Neural cell (in vitro differentiated cells): ENCODE measurements at regions not wholly inside any gene's neighbourhood (a gene's known extent, or its start where the extent isn't known, plus 50 kb on each side); places are given as distances from the start of the nearest gene placed in this dataset.

Experiments used
- H2AFZ ChIP-seq: fragments of 200-600, 300-800 bp; sonication (generic), shearing (Covaris generic); 2 replicates; pipeline ENCODE4 v1.6.0; 2014; ENCODE audit warnings: low read depth, mild to moderate bottlenecking, antibody characterized with exemption, low read length, moderate library complexity
- H3F3A ChIP-seq: fragments of 200-600 bp; shearing (Covaris generic); 2 replicates; pipeline ENCODE4 v1.6.1; 2016; ENCODE audit warnings: mild to moderate bottlenecking, moderate library complexity, mixed read lengths, antibody characterized with exemption, low read length; ENCODE audit not compliant: insufficient read depth, poor library complexity, severe bottlenecking
- H3K27ac ChIP-seq: fragments of 200-600, 300-800 bp; sonication (generic), shearing (Covaris generic); 2 replicates; pipeline ENCODE4 v1.5.1; 2014; ENCODE audit warnings: mild to moderate bottlenecking, low read length, moderate library complexity
- H3K27me3 ChIP-seq: fragments of 300-800, 200-600 bp; sonication (generic), shearing (Covaris generic); 2 replicates; pipeline ENCODE4 v1.6.0; 2014; ENCODE audit warnings: mild to moderate bottlenecking, low read depth, low read length, moderate library complexity; ENCODE audit not compliant: insufficient read depth
- H3K36me3 ChIP-seq: fragments of 300-800, 200-600 bp; sonication (generic), shearing (Covaris generic); 2 replicates; pipeline ENCODE4 v1.5.1; 2014; ENCODE audit warnings: mild to moderate bottlenecking, antibody characterized with exemption, low read length, moderate library complexity; ENCODE audit not compliant: insufficient read depth
- H3K4me2 ChIP-seq: fragments of 300-800, 200-600 bp; sonication (generic), shearing (Covaris generic); 2 replicates; pipeline ENCODE4 v1.6.0; 2014; ENCODE audit warnings: mild to moderate bottlenecking, low read length
- H3K4me3 ChIP-seq: fragments of 300-800, 200-600 bp; sonication (generic), shearing (Covaris generic); 2 replicates; pipeline ENCODE4 v1.5.1; 2014; ENCODE audit warnings: mild to moderate bottlenecking, low read length, moderate library complexity
- H3K79me2 ChIP-seq: fragments of 200-600 bp; shearing (Covaris generic); replicated peaks from 2 replicates; pipeline ENCODE4 v1.6.0; 2014; ENCODE audit warnings: mild to moderate bottlenecking, low read length, moderate library complexity; ENCODE audit not compliant: insufficient read depth
- H3K9ac ChIP-seq: fragments of 300-800, 200-600 bp; sonication (generic), shearing (Covaris generic); 2 replicates; pipeline ENCODE4 v1.6.1; 2016; ENCODE audit warnings: mild to moderate bottlenecking, low read length, mixed read lengths
- H3K9me2 ChIP-seq: fragments of 200-600 bp; shearing (Covaris generic); 2 replicates; pipeline ENCODE4 v1.6.1; 2016; ENCODE audit warnings: mild to moderate bottlenecking, low read length, mixed read lengths; ENCODE audit not compliant: insufficient read depth
- H3K9me3 ChIP-seq: fragments of 200-600, 300-800 bp; sonication (generic), shearing (Covaris generic); 2 replicates; pipeline ENCODE4 v1.6.1; 2016; ENCODE audit warnings: mild to moderate bottlenecking, mixed run types, low read length, moderate library complexity, mixed read lengths
- H4K20me1 ChIP-seq: fragments of 200-600 bp; shearing (Covaris generic); 2 replicates; pipeline ENCODE4 v1.6.1; 2016; ENCODE audit warnings: mild to moderate bottlenecking, mixed run types; ENCODE audit not compliant: insufficient read depth
- EP300 ChIP-seq: fragments of 450-650 bp; conservative IDR thresholded peaks from 2 replicates; pipeline ENCODE4 v1.6.1; 2014; ENCODE audit warnings: antibody characterized with exemption, mild to moderate bottlenecking, moderate library complexity; ENCODE audit not compliant: poor library complexity, severe bottlenecking
- EZH2 ChIP-seq: fragments of 200-600, 300-800 bp; shearing (Covaris generic), sonication (generic); IDR thresholded peaks from 2 replicates; pipeline ENCODE4 v1.6.1; 2014; ENCODE audit warnings: antibody characterized with exemption, low read length, borderline replicate concordance, mild to moderate bottlenecking; ENCODE audit not compliant: insufficient read depth, poor library complexity, severe bottlenecking
- MXI1 ChIP-seq: fragments of 450-650 bp; conservative IDR thresholded peaks from 2 replicates; pipeline ENCODE4 v1.6.1; 2014; ENCODE audit warnings: antibody characterized with exemption, mild to moderate bottlenecking; ENCODE audit not compliant: poor library complexity, severe bottlenecking
- POLR2AphosphoS5 ChIP-seq: IDR thresholded peaks from 2 replicates; pipeline ENCODE4 v1.6.1; 2012
- RAD21 ChIP-seq: fragments of 450-650 bp; conservative IDR thresholded peaks from 2 replicates; pipeline ENCODE4 v1.6.1; 2014; ENCODE audit warnings: antibody characterized with exemption, mild to moderate bottlenecking, moderate library complexity
- SMC3 ChIP-seq: fragments of 450-650 bp; conservative IDR thresholded peaks from 2 replicates; pipeline ENCODE4 v1.6.1; 2014; ENCODE audit warnings: antibody characterized with exemption, mild to moderate bottlenecking, moderate library complexity; ENCODE audit not compliant: poor library complexity
- TAF1 ChIP-seq: IDR thresholded peaks from 2 replicates; pipeline ENCODE4 v1.6.1; 2012; ENCODE audit warnings: low read depth
- TF ChIP-seq, protein P1 (sequence below): fragments of 450-650 bp; IDR thresholded peaks from 2 replicates; pipeline ENCODE4 v1.5.1; 2014; ENCODE audit warnings: antibody characterized with exemption, mild to moderate bottlenecking, moderate library complexity; ENCODE audit not compliant: poor library complexity, severe bottlenecking
- TF ChIP-seq, protein P2 (sequence below): IDR thresholded peaks from 2 replicates; pipeline ENCODE4 v1.6.1; 2012; ENCODE audit warnings: borderline replicate concordance

DNA sequence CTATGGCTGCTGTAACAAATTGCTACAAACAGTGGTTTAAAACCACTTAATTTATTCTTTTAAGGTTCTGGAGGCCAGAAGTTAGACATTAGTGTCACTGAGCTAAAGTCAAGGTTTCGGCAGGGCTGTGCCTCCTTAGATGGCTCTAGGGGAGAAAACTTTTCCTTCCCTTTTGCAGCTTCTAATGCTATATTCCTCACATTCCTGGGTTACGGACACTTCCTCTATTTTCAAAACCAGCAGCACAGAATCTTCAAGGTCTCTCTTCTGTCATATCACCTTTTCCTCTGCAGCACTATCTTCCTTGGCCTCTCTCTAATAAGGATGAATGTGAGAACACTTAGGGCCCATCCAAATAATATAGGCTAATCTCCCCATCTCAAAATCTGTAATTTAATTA is 87.0 kb downstream of the C11orf87 start:
- Histone ChIP-seq H3K4me2 (no peak overlapping the region), H2AFZ (no peak overlapping the region), H3K9ac (no peak overlapping the region), H3F3A (no peaks in the 10 kb centered on the region), H3K9me2 (no peaks in the 10 kb centered on the region), H3K27ac (no peak overlapping the region), H3K27me3 (no peaks in the 10 kb centered on the region), H3K79me2 (no peaks in the 10 kb centered on the region), H3K9me3 (no peaks in the 10 kb centered on the region), H4K20me1 (no peaks in the 10 kb centered on the region), H3K36me3 (no peaks in the 10 kb centered on the region), H3K4me3 (no peak overlapping the region)
- TF ChIP-seq, protein P1, sequence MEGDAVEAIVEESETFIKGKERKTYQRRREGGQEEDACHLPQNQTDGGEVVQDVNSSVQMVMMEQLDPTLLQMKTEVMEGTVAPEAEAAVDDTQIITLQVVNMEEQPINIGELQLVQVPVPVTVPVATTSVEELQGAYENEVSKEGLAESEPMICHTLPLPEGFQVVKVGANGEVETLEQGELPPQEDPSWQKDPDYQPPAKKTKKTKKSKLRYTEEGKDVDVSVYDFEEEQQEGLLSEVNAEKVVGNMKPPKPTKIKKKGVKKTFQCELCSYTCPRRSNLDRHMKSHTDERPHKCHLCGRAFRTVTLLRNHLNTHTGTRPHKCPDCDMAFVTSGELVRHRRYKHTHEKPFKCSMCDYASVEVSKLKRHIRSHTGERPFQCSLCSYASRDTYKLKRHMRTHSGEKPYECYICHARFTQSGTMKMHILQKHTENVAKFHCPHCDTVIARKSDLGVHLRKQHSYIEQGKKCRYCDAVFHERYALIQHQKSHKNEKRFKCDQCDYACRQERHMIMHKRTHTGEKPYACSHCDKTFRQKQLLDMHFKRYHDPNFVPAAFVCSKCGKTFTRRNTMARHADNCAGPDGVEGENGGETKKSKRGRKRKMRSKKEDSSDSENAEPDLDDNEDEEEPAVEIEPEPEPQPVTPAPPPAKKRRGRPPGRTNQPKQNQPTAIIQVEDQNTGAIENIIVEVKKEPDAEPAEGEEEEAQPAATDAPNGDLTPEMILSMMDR, result no peak
- TF ChIP-seq RAD21 (no peak), SMC3 (no peak), POLR2AphosphoS5 (no peak), EP300 (no peak), EZH2 (no peak), TAF1 (no peak), MXI1 (no peak)
- TF ChIP-seq, protein P2, sequence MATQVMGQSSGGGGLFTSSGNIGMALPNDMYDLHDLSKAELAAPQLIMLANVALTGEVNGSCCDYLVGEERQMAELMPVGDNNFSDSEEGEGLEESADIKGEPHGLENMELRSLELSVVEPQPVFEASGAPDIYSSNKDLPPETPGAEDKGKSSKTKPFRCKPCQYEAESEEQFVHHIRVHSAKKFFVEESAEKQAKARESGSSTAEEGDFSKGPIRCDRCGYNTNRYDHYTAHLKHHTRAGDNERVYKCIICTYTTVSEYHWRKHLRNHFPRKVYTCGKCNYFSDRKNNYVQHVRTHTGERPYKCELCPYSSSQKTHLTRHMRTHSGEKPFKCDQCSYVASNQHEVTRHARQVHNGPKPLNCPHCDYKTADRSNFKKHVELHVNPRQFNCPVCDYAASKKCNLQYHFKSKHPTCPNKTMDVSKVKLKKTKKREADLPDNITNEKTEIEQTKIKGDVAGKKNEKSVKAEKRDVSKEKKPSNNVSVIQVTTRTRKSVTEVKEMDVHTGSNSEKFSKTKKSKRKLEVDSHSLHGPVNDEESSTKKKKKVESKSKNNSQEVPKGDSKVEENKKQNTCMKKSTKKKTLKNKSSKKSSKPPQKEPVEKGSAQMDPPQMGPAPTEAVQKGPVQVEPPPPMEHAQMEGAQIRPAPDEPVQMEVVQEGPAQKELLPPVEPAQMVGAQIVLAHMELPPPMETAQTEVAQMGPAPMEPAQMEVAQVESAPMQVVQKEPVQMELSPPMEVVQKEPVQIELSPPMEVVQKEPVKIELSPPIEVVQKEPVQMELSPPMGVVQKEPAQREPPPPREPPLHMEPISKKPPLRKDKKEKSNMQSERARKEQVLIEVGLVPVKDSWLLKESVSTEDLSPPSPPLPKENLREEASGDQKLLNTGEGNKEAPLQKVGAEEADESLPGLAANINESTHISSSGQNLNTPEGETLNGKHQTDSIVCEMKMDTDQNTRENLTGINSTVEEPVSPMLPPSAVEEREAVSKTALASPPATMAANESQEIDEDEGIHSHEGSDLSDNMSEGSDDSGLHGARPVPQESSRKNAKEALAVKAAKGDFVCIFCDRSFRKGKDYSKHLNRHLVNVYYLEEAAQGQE, result no peak

DNA sequence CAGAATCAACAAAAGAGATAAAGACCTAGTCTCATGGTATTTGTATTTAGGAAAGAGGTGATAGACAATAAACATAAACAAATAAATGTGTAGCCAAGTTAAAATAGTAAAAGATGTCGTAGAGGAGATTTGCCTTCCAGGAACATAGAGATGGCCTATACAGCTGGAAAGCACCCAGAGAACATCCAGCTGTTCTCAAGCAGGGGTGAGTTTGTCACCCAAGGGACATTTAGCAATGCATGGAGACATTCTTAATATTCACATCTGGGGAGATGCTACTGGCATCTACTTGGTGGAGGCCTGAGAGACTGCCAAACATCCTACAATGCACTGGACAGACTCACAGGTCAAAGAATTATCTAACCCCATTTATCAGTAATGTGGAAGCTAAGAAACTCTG is 88.3 kb downstream of the C11orf87 start:
- no peaks in the 10 kb centered on the region for H3K36me3 ChIP-seq
- no peaks in the 10 kb centered on the region for H3K9me2 ChIP-seq
- TF ChIP-seq EZH2 (no peak), RAD21 (no peak), TAF1 (no peak), SMC3 (no peak), MXI1 (no peak), EP300 (no peak), POLR2AphosphoS5 (no peak)
- TF ChIP-seq, protein P2, result no peak
- TF ChIP-seq, protein P1, result no peak
- no peaks in the 10 kb centered on the region for H3K9me3 ChIP-seq
- no peaks in the 10 kb centered on the region for H3K27me3 ChIP-seq
- H3F3A ChIP-seq, result no peaks in the 10 kb centered on the region
- no peak overlapping the region for H3K9ac ChIP-seq
- H3K79me2 ChIP-seq, result no peaks in the 10 kb centered on the region
- no peak overlapping the region for H3K27ac ChIP-seq
- no peaks in the 10 kb centered on the region for H4K20me1 ChIP-seq
- H2AFZ ChIP-seq, result no peak overlapping the region
- H3K4me2 ChIP-seq, result no peak overlapping the region
- H3K4me3 ChIP-seq, result no peak overlapping the region
